GM23338 (cell line): ENCODE measurements at regions not wholly inside any gene's neighbourhood (a gene's known extent, or its start where the extent isn't known, plus 50 kb on each side); places are given as distances from the start of the nearest gene placed in this dataset.

Experiments
- CTCF ChIP-seq, 2 experiments: fragments of 200-600 bp in 1 of 2; sonication (generic) in 1 of 2; conservative IDR thresholded peaks; 2 replicates each; pipeline versions ENCODE4 v1.5.1 to v1.6.1; 2016 to 2017; ENCODE audit warnings: antibody characterized with exemption in 2 of 2, low read depth in 2 of 2, mild to moderate bottlenecking in 2 of 2, moderate library complexity in 1 of 2
- ETS1 ChIP-seq: IDR thresholded peaks from 2 replicates; pipeline ENCODE4 v1.6.1; 2016; ENCODE audit warnings: antibody characterized with exemption
- EZH2 ChIP-seq: fragments of 200-600 bp; sonication (generic); IDR thresholded peaks from one replicate; pipeline ENCODE4 v1.8.0; 2017; ENCODE audit warnings: antibody characterized with exemption, mild to moderate bottlenecking, low read depth; ENCODE audit not compliant: unreplicated experiment
- POLR2AphosphoS5 ChIP-seq: IDR thresholded peaks from 2 replicates; pipeline ENCODE4 v1.6.1; 2016; ENCODE audit warnings: antibody characterized with exemption, low read depth

GRCh38 chr15:93168910-93169309 lies 79.9 kb upstream of the RGMA start:
- no peak for TF ChIP-seq CTCF (conservative IDR thresholded peaks at IDR 0.05; ENCODE audit: low read depth in 2 of 2)
- no peak for TF ChIP-seq POLR2AphosphoS5
- TF ChIP-seq ETS1, result no peak
- TF ChIP-seq EZH2, result no peak
